Transverse colon (tissue), 3 donors: ENCODE measurements at regions not wholly inside any gene's neighbourhood (a gene's known extent, or its start where the extent isn't known, plus 50 kb on each side); places are given as distances from the start of the nearest gene placed in this dataset.

Experiments used
- POLR2A ChIP-seq: fragments of 450-650 bp; IDR thresholded peaks from one replicate; pipeline ENCODE4 v1.6.1; 2016; ENCODE audit warnings: antibody characterized with exemption, mild to moderate bottlenecking, moderate library complexity
- TF ChIP-seq, protein P1 (sequence below), 5 experiments: fragments of 200-600 bp in 3 of 5; fragments of 450-650 bp in 2 of 5; sonication (generic) in 3 of 5; IDR thresholded peaks; 1 replicate in 2 of 5; 2 replicates in 3 of 5; pipeline ENCODE4 v1.5.1; 2016 to 2017; ENCODE audit warnings: antibody characterized with exemption in 5 of 5, inconsistent platforms in 3 of 5, mild to moderate bottlenecking in 2 of 5, moderate library complexity in 1 of 5

DNA sequence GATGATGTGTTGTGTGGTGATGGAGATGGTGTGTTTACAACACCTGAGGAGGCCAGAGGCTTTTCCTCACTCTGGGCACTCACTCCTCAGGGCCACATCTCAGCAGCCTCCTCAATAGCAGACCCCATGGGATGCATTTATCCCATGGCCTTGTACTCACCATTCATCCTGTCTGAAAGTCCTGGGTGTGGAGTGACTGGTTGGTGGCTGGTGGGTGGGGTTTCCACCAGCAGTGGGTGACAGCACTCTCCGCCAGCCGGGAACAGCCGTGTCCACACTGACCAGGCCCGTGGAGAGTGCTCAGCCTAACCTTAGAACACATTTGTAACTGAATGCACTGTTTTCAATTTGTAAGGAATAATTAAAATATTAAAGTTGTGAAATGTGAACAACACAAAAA lies 163.4 kb upstream of the AFDN start:
- TF ChIP-seq, protein P1, sequence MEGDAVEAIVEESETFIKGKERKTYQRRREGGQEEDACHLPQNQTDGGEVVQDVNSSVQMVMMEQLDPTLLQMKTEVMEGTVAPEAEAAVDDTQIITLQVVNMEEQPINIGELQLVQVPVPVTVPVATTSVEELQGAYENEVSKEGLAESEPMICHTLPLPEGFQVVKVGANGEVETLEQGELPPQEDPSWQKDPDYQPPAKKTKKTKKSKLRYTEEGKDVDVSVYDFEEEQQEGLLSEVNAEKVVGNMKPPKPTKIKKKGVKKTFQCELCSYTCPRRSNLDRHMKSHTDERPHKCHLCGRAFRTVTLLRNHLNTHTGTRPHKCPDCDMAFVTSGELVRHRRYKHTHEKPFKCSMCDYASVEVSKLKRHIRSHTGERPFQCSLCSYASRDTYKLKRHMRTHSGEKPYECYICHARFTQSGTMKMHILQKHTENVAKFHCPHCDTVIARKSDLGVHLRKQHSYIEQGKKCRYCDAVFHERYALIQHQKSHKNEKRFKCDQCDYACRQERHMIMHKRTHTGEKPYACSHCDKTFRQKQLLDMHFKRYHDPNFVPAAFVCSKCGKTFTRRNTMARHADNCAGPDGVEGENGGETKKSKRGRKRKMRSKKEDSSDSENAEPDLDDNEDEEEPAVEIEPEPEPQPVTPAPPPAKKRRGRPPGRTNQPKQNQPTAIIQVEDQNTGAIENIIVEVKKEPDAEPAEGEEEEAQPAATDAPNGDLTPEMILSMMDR (IDR thresholded peaks at IDR 0.05) = no peak
- TF ChIP-seq POLR2A = no peak
